B cell (primary cell): ENCODE measurements at regions not wholly inside any gene's neighbourhood (a gene's known extent, or its start where the extent isn't known, plus 50 kb on each side); places are given as distances from the start of the nearest gene placed in this dataset.

ENCODE experiments used
- ATAC-seq: fragments of 200-7000 bp; cut with Tn5 transposase; one replicate; pipeline ENCODE4 v1.10.0; 2021; ENCODE audit warnings: low read depth, mild to moderate bottlenecking, moderate number of reproducible peaks, moderate library complexity
- CTCF ChIA-PET: fragments of 350-600 bp; sonication (Branson Sonifier 250); formaldehyde crosslinking; loops from one replicate; lab custom pipeline; 2021; ENCODE audit warnings: antibody characterized with exemption, inconsistent platforms; lab: Charles Lee
- POLR2A ChIA-PET: fragments of 350-600 bp; sonication (Branson Sonifier 250); formaldehyde crosslinking; loops from one replicate; lab custom pipeline; 2021; ENCODE audit warnings: antibody characterized with exemption; lab: Charles Lee
- DNase-seq: peaks from one replicate; pipeline ENCODE4 v3.0.0; 2013
- H2AFZ ChIP-seq: 2 replicates; pipeline ENCODE4 v1.6.1; 2012; ENCODE audit warnings: mild to moderate bottlenecking, low read depth, low read length; ENCODE audit not compliant: insufficient read depth, poor library complexity, severe bottlenecking
- H3K27ac ChIP-seq, 2 donors: 1 replicate in 1 of 2; 2 replicates in 1 of 2; pipeline ENCODE4 v1.5.1; 2012 to 2013; ENCODE audit warnings: low read length in 2 of 2, mild to moderate bottlenecking in 2 of 2, moderate library complexity in 1 of 2
- H3K27me3 ChIP-seq, 4 experiments: fragments of 200-600 bp in 1 of 4; sonication (generic) in 1 of 4; replicated peaks in 1 of 4; 1 replicate in 2 of 4; 2 replicates in 2 of 4; pipeline versions ENCODE4 v1.6.1 to v1.7.0; 2013 to 2016; ENCODE audit warnings: low read length in 3 of 4, mild to moderate bottlenecking in 2 of 4, mixed read lengths in 1 of 4, moderate library complexity in 1 of 4; ENCODE audit not compliant: insufficient read depth in 4 of 4, control insufficient read depth in 3 of 4; ENCODE audit errors: control extremely low read depth in 1 of 4
- H3K36me3 ChIP-seq, 2 experiments: replicated peaks in 1 of 2; 1 replicate in 1 of 2; 2 replicates in 1 of 2; pipeline versions ENCODE4 v1.6.1 to v1.7.1; 2013; ENCODE audit warnings: low read length in 1 of 2; ENCODE audit not compliant: insufficient read depth in 2 of 2, control insufficient read depth in 1 of 2; ENCODE audit errors: control extremely low read depth in 1 of 2, extremely low read depth in 1 of 2
- H3K4me1 ChIP-seq, 2 donors: fragments of 200-600 bp in 1 of 2; sonication (generic) in 1 of 2; 1 replicate in 1 of 2; 2 replicates in 1 of 2; pipeline versions ENCODE4 v1.5.1 to v1.6.1; 2013 to 2017; ENCODE audit warnings: low read length in 2 of 2; ENCODE audit not compliant: control insufficient read depth in 2 of 2, insufficient read depth in 2 of 2
- H3K4me2 ChIP-seq: replicated peaks from 2 replicates; pipeline ENCODE3; 2012; ENCODE audit warnings: mild to moderate bottlenecking, low read depth, low read length; ENCODE audit not compliant: poor library complexity, severe bottlenecking
- H3K4me3 ChIP-seq, 5 experiments: fragments of 200-600 bp in 1 of 5; sonication (generic) in 1 of 5; 1 replicate in 3 of 5; 2 replicates in 2 of 5; pipeline versions ENCODE4 v1.5.1 to v1.7.0; 2011 to 2016; ENCODE audit warnings: low read length in 4 of 5, mild to moderate bottlenecking in 4 of 5, low read depth in 2 of 5, control low read depth in 1 of 5, moderate library complexity in 1 of 5; ENCODE audit not compliant: insufficient read depth in 1 of 5; ENCODE audit errors: control extremely low read depth in 1 of 5, extremely low read depth in 1 of 5
- H3K79me2 ChIP-seq: fragments of 200-600 bp; sonication (generic); one replicate; pipeline ENCODE4 v1.6.0; 2016; ENCODE audit warnings: low read length; ENCODE audit not compliant: control insufficient read depth, insufficient read depth
- H3K9ac ChIP-seq: fragments of 200-600 bp; sonication (generic); 2 replicates; pipeline ENCODE4 v1.6.1; 2017; ENCODE audit warnings: mild to moderate bottlenecking, low read length, moderate library complexity
- H3K9me3 ChIP-seq, 3 donors: one replicate each; pipeline versions ENCODE4 v1.6.1 to v1.7.1; 2013; ENCODE audit warnings: low read length in 2 of 3; ENCODE audit not compliant: control insufficient read depth in 2 of 3, insufficient read depth in 1 of 3; ENCODE audit errors: control extremely low read depth in 1 of 3
- H4K20me1 ChIP-seq: 2 replicates; pipeline ENCODE4 v1.6.0; 2012; ENCODE audit warnings: mild to moderate bottlenecking, low read length; ENCODE audit not compliant: insufficient read depth, control insufficient read depth, poor library complexity, severe bottlenecking
- H3K27ac Mint-ChIP-seq: one replicate; pipeline ENCODE4 v1.8.0; 2021; ENCODE audit warnings: mixed read lengths
- H3K27me3 Mint-ChIP-seq: one replicate; pipeline ENCODE4 v1.8.0; 2021; ENCODE audit warnings: mixed read lengths
- H3K4me1 Mint-ChIP-seq: one replicate; pipeline ENCODE4 v1.8.0; 2021; ENCODE audit warnings: mixed read lengths
- H3K4me3 Mint-ChIP-seq: one replicate; pipeline ENCODE4 v1.8.0; 2021; ENCODE audit warnings: mixed read lengths
- H3K9me3 Mint-ChIP-seq: one replicate; pipeline ENCODE4 v1.8.0; 2022; ENCODE audit warnings: mixed read lengths; ENCODE audit not compliant: insufficient read depth
- EZH2 ChIP-seq: IDR thresholded peaks from 2 replicates; pipeline ENCODE4 v1.6.1; 2012; ENCODE audit warnings: borderline replicate concordance, low read depth, mild to moderate bottlenecking, moderate library complexity, low read length; ENCODE audit not compliant: insufficient read depth, poor library complexity, severe bottlenecking
- WGBS: methylation state at CpG from one replicate; pipeline ENCODE4 v1.1.5; 2013; ENCODE audit warnings: missing lambda C conversion rate; ENCODE audit not compliant: insufficient coverage; 5-methylcytosine and 5-hydroxymethylcytosine counted together
- intact Hi-C: fragments of 100-400 bp; cut with micrococcal nuclease; formaldehyde crosslinking; loops from one replicate; pipeline ENCODE4 v1.10.0; 2022
- TF ChIP-seq, protein P1 (sequence below): fragments of 200-600 bp; IDR thresholded peaks from one replicate; pipeline ENCODE4 v1.8.0; 2022; ENCODE audit warnings: antibody characterized with exemption, mild to moderate bottlenecking

DNA sequence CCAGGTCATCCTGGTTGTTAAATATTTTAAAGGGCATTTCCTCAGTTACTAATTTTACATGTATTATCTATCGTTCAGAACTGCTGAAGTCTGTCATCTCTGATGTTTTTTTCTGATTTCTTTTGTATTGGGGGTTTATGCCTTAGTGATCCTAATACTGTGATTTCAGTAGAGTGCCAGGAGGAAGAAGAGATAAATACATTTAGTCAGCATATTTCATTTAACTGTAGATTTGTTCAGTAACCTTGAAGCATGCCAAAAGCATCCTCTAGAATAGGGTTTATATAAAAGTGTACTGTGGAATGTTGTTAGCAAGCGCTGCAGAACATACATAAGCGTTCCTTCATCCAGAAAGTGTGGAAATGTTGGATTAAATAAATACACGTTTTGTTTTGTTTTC is 342.3 kb upstream of the DPPA4 start:
- Mint-ChIP-seq H3K4me1 (no peaks in the 10 kb centered on the region), H3K27me3 (no peaks in the 10 kb centered on the region), H3K9me3 (no peaks in the 10 kb centered on the region), H3K27ac (no peak overlapping the region), H3K4me3 (no peak overlapping the region)
- intact Hi-C loops = no loop called here
- no peak overlapping the region for H2AFZ ChIP-seq
- H3K4me3 ChIP-seq = no peak overlapping the region
- no peaks in the 10 kb centered on the region for H3K79me2 ChIP-seq
- H3K4me2 ChIP-seq = no peak overlapping the region
- no peaks in the 10 kb centered on the region for H3K4me1 ChIP-seq
- no peak overlapping the region for H3K9ac ChIP-seq
- ChIA-PET POLR2A (no interaction called here), CTCF (no interaction called here)
- H3K36me3 ChIP-seq = no peaks in the 10 kb centered on the region
- ATAC-seq = no peak
- H3K9me3 ChIP-seq = no peaks in the 10 kb centered on the region
- TF ChIP-seq EZH2 = no peak
- TF ChIP-seq, protein P1, sequence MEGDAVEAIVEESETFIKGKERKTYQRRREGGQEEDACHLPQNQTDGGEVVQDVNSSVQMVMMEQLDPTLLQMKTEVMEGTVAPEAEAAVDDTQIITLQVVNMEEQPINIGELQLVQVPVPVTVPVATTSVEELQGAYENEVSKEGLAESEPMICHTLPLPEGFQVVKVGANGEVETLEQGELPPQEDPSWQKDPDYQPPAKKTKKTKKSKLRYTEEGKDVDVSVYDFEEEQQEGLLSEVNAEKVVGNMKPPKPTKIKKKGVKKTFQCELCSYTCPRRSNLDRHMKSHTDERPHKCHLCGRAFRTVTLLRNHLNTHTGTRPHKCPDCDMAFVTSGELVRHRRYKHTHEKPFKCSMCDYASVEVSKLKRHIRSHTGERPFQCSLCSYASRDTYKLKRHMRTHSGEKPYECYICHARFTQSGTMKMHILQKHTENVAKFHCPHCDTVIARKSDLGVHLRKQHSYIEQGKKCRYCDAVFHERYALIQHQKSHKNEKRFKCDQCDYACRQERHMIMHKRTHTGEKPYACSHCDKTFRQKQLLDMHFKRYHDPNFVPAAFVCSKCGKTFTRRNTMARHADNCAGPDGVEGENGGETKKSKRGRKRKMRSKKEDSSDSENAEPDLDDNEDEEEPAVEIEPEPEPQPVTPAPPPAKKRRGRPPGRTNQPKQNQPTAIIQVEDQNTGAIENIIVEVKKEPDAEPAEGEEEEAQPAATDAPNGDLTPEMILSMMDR = no peak
- H3K27me3 ChIP-seq = no peaks in the 10 kb centered on the region
- DNase-seq = no peak
- no CpG with 5 or more reads among the region's 4 CpGs for WGBS
- no peak overlapping the region for H3K27ac ChIP-seq
- H4K20me1 ChIP-seq = no peaks in the 10 kb centered on the region

DNA sequence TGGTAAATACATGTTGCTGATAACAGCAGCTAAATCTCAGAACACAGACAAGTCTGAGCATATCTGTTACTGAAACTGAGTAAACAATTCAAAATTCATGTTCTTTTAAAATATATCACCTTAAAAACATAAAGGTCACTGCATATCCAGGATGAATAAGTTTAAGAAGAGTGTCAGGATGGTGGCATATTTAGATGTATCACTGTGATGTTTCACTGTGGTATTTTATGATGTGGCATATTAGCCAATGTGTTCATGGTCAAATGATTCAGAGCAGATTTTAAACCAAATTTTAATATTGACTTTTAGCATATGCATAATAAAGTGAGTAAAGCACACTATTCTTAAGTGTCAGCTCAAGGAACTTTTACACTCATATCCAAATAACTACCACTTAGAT is 346.4 kb upstream of the DPPA4 start:
- H3K27me3 Mint-ChIP-seq = no peaks in the 10 kb centered on the region
- Histone ChIP-seq H3K27me3 (no peaks in the 10 kb centered on the region), H3K27ac (no peak overlapping the region), H3K4me2 (no peak overlapping the region), H2AFZ (no peak overlapping the region), H4K20me1 (no peaks in the 10 kb centered on the region), H3K36me3 (no peaks in the 10 kb centered on the region), H3K4me3 (no peak overlapping the region), H3K9me3 (peaks cover 0 to 6% (median 0%) of the 10 kb centered on the region in 3 donors), H3K79me2 (no peaks in the 10 kb centered on the region), H3K4me1 (no peaks in the 10 kb centered on the region), H3K9ac (no peak overlapping the region)
- H3K4me3 Mint-ChIP-seq = no peak overlapping the region
- H3K27ac Mint-ChIP-seq = no peak overlapping the region
- ATAC-seq (no peak), DNase-seq (no peak)
- intact Hi-C loops = no loop called here
- H3K9me3 Mint-ChIP-seq = peaks cover 2% of the 10 kb centered on the region
- ChIA-PET CTCF (interaction anchor here (0.6 kb wide), 1 partner anchor 341 kb away, joined by 3 read pairs; no protein-coding TSS in a partner anchor), POLR2A (no interaction called here)
- no peaks in the 10 kb centered on the region for H3K4me1 Mint-ChIP-seq
- TF ChIP-seq EZH2 = no peak
- TF ChIP-seq, protein P1 = no peak
